ENCODE measurements at regions not wholly inside any gene's neighbourhood (a gene's known extent, or its start where the extent isn't known, plus 50 kb on each side); places are given as distances from the start of the nearest gene placed in this dataset.

DNA sequence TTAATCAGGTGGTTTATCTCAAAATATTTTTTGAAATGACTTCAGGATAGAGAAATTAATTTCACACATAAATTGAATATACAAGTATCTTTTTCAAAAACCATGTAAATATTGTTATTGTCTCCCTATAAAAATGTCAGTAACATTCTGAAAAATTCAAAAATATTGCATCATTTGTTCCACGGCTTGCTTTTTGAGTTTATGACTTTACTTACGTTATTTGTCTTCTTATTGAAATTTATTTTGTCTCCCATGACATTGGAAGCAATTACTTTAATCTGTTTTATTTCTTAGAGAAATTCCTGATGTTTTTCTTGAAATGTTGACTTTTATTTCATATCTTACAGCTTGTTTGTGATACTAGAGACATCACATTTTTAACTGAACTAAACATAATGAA is 56.9 kb upstream of the P2RY1 start:
- no peak for DNase-seq

DNA sequence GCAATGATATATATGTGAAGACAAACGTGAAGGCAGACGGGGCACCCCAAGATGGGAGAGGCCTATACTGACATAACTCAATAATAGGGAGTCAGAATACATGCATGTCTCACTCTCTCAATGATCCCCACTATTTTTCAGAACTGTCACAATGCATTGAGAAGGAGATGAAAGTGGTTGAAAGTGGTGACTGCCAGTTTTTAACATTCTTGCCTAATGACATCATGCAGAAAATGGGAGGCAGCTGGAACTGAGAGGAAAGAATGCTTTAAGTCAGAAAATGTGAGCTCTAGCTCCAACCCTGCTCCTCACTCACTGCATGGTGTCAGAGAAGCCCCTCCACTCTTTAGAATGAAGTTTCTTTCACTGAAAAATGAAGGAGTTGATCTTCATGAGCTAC is 55.3 kb upstream of the P2RY1 start:
- DNase-seq: no peak

DNA sequence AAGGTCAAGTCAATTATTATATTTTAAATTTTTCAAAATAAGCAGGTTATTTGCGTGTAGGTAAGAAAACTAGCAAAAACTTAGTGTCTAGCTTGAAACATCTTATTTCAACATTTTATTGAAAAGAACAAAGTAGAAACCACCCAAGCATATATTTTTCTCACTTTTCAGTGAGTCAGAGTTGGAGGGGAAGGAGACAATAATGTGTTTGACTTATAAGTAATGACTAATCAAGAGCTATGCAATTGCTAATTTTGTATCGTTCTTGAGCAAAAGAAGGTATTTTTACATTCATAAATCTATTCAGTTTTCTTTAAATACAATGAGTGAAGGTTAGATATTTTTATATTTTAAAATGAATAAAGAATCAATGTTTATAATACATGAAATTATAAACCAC is 54.4 kb upstream of the P2RY1 start:
- no peak for DNase-seq

DNA sequence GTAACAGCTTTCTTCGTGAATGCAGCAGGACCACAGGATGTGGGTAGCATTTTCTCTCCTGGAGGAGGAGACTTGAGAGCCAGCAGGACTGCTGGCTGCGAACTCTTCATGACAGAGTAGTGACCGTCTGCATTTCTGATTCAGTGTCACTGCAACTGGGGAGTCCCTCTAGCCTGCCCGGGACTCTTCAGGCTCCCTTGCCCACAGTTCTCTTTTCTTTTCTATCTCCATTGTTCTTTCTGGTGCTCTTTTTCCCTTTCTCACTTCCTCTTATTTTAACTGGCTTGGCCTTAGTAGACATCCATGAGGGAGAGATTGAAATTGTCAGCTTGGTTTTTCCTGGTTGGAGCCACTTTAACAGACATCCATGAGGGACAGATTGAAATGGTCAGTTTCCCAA is 49.9 kb upstream of the P2RY1 start:
- no peak for DNase-seq
